GM12878 (cell line): ENCODE measurements at regions not wholly inside any gene's neighbourhood (a gene's known extent, or its start where the extent isn't known, plus 50 kb on each side); places are given as distances from the start of the nearest gene placed in this dataset.

Experiments used
- ATAC-seq: fragments of 200-7000 bp; cut with Tn5 transposase; 3 replicates; pipeline ENCODE4 v1.9.1; 2020; ENCODE audit warnings: mild to moderate bottlenecking, moderate library complexity
- BruUV-seq: library from RNA; stranded (reverse); fragments of 400-500 nt; replicated peaks from 2 replicates; lab custom pipeline; 2021; lab: Mats Ljungman, UMichigan
- CTCF ChIA-PET: fragments of 300-600 bp; sonication (Branson Sonifier 250); formaldehyde crosslinking; extraction: SDS; loops from one replicate; lab custom pipeline; 2021; ENCODE audit warnings: inconsistent platforms; lab: Yijun Ruan, JAX
- POLR2A ChIA-PET: fragments of 350-600 bp; formaldehyde crosslinking; extraction: SDS; loops from one replicate; lab custom pipeline; 2021; ENCODE audit warnings: inconsistent platforms; lab: Charles Lee
- RAD21 ChIA-PET: fragments of 300-600 bp; sonication (Branson Sonifier 250); formaldehyde crosslinking; loops from one replicate; lab custom pipeline; 2023; ENCODE audit warnings: antibody characterized with exemption; ENCODE audit not compliant: unreplicated experiment; lab: Charles Lee
- SMC1A ChIA-PET: fragments of 300-600 bp; sonication (Branson Sonifier 250); formaldehyde crosslinking; loops from one replicate; lab custom pipeline; 2023; ENCODE audit not compliant: unreplicated experiment, uncharacterized antibody; lab: Charles Lee
- DNase-seq: peaks from one replicate; pipeline ENCODE4 v3.0.0-alpha.2; 2011; ENCODE audit warnings: low read depth, low spot score
- FAIRE-seq: peaks from 3 replicates; lab custom pipeline; 2011; peaks lifted over from hg19 to GRCh38; lab: Jason Lieb, UNC
- H2AFZ ChIP-seq: 2 replicates; pipeline ENCODE4 v1.6.0; 2011; ENCODE audit warnings: low read depth, low read length, control low read depth; ENCODE audit not compliant: control insufficient read depth
- H3K27ac ChIP-seq: 2 replicates; pipeline ENCODE4 v1.5.1; 2011; ENCODE audit warnings: control low read depth; ENCODE audit not compliant: control insufficient read depth, insufficient read depth
- H3K27me3 ChIP-seq, 2 experiments: replicated peaks in 1 of 2; 2 replicates each; pipeline versions ENCODE4 v1.6.0 to v1.6.1; 2011; ENCODE audit warnings: low read length in 1 of 2; ENCODE audit not compliant: control insufficient read depth in 2 of 2, insufficient read depth in 2 of 2
- H3K36me3 ChIP-seq, 2 experiments: 2 replicates each; pipeline ENCODE4 v1.5.1; 2011; ENCODE audit warnings: low read length in 1 of 2; ENCODE audit not compliant: control insufficient read depth in 2 of 2, insufficient read depth in 2 of 2
- H3K4me1 ChIP-seq: 2 replicates; pipeline ENCODE4 v1.6.1; 2011; ENCODE audit warnings: mild to moderate bottlenecking, low read length, moderate library complexity, mixed read lengths; ENCODE audit not compliant: control insufficient read depth, insufficient read depth
- H3K4me2 ChIP-seq: 2 replicates; pipeline ENCODE4 v1.6.0; 2011; ENCODE audit warnings: control low read depth; ENCODE audit not compliant: control insufficient read depth, insufficient read depth
- H3K4me3 ChIP-seq: fragments of 200-600 bp; sonication (generic); 2 replicates; pipeline ENCODE4 v1.5.1; 2016
- H3K79me2 ChIP-seq: 2 replicates; pipeline ENCODE4 v1.6.0; 2011; ENCODE audit warnings: low read length; ENCODE audit not compliant: control insufficient read depth, insufficient read depth
- H3K9ac ChIP-seq: 2 replicates; pipeline ENCODE4 v1.8.0; 2011; ENCODE audit warnings: low read length, control low read depth, mixed read lengths; ENCODE audit not compliant: control insufficient read depth, insufficient read depth
- H3K9me3 ChIP-seq: replicated peaks from 3 replicates; pipeline ENCODE4 v1.5.1; 2011; ENCODE audit warnings: mild to moderate bottlenecking, low read length; ENCODE audit not compliant: control insufficient read depth, insufficient read depth
- H4K20me1 ChIP-seq: 2 replicates; pipeline ENCODE4 v1.6.0; 2011; ENCODE audit not compliant: control insufficient read depth, insufficient read depth
- GATAD2B ChIP-seq: fragments of 450-650 bp; conservative IDR thresholded peaks from 2 replicates; pipeline ENCODE4 v1.6.1; 2017; ENCODE audit warnings: low read depth, mild to moderate bottlenecking, moderate library complexity
- IRF4 ChIP-seq: IDR thresholded peaks from 2 replicates; pipeline ENCODE4 v1.6.1; 2011; ENCODE audit warnings: low read depth, low read length
- NFIC ChIP-seq: IDR thresholded peaks from 2 replicates; pipeline ENCODE4 v1.6.1; 2012; ENCODE audit warnings: low read depth, mild to moderate bottlenecking, inconsistent platforms, low read length, moderate library complexity
- SIX5 ChIP-seq: IDR thresholded peaks from 2 replicates; pipeline ENCODE4 v1.6.1; 2011; ENCODE audit warnings: mild to moderate bottlenecking, low read depth, low read length, moderate library complexity; ENCODE audit not compliant: severe bottlenecking
- SMARCA5 ChIP-seq: fragments of 450-650 bp; IDR thresholded peaks from 2 replicates; pipeline ENCODE4 v1.6.1; 2017; ENCODE audit warnings: mild to moderate bottlenecking
- TAF1 ChIP-seq: IDR thresholded peaks from 2 replicates; pipeline ENCODE4 v1.6.1; 2011; ENCODE audit warnings: mild to moderate bottlenecking, low read depth, low read length, borderline replicate concordance
- WGBS: methylation state at CpG from one replicate; pipeline ENCODE4 v1.1.6; 2016; ENCODE audit warnings: low lambda C conversion rate; ENCODE audit not compliant: insufficient replicate concordance, insufficient coverage; ENCODE audit errors: missing lambda C conversion rate; 5-methylcytosine and 5-hydroxymethylcytosine counted together
- in situ Hi-C: fragments of 300-500 bp; cut with MboI; formaldehyde crosslinking; loops from 9 replicates; pipeline ENCODE4 v1.14.3; 2018; ENCODE audit warnings: mixed read lengths
- intact Hi-C: fragments of 100-400 bp; cut with micrococcal nuclease; formaldehyde crosslinking; loops from one replicate; pipeline ENCODE4 v1.14.2; 2022; ENCODE audit not compliant: unreplicated experiment
- TF ChIP-seq, protein P1 (sequence below): fragments of 450-650 bp; IDR thresholded peaks from 2 replicates; pipeline ENCODE4 v1.6.1; 2016; ENCODE audit warnings: mild to moderate bottlenecking
- TF ChIP-seq, protein P2 (sequence below): IDR thresholded peaks from 2 replicates; pipeline ENCODE4 v1.6.1; 2012; ENCODE audit warnings: low read depth, low read length, improper control_type of control experiment
- TF ChIP-seq, protein P3 (sequence below): fragments of 450-650 bp; IDR thresholded peaks from 2 replicates; pipeline ENCODE4 v1.6.1; 2017; ENCODE audit warnings: mild to moderate bottlenecking, moderate library complexity
- TF ChIP-seq, protein P4 (sequence below): IDR thresholded peaks from 2 replicates; pipeline ENCODE4 v1.6.1; 2011; ENCODE audit warnings: borderline replicate concordance, low read depth, mild to moderate bottlenecking, moderate library complexity, mixed read lengths, low read length; ENCODE audit not compliant: insufficient read depth; ENCODE audit errors: extremely low read length
- TF ChIP-seq, protein P5 (sequence below): IDR thresholded peaks from 2 replicates; pipeline ENCODE4 v1.6.1; 2012; ENCODE audit warnings: low read depth, low read length, improper control_type of control experiment
- TF ChIP-seq, protein P6 (sequence below): fragments of 450-650 bp; IDR thresholded peaks from 2 replicates; pipeline ENCODE4 v1.6.1; 2017; ENCODE audit warnings: mild to moderate bottlenecking

DNA sequence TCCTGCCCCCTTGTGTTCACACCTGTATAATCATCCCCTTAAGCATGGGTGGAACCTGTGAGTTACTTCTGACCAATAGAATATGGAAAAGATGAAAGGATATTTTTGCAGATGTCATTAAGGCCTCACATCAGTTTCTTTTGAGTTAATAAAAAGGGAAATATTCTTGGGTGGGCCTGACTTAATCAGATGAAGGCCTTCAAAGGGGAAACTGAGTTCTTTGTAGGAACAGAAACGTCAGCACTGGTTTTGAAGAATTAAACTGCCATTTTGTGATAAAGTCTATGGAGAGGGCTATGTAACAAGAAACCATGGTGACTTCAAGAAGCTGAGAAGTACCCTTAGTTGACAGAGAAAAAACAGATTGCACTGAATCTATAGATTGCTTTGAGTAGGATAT lies 168.7 kb upstream of the CNTNAP4 start (continued):
- TF ChIP-seq, protein P1, sequence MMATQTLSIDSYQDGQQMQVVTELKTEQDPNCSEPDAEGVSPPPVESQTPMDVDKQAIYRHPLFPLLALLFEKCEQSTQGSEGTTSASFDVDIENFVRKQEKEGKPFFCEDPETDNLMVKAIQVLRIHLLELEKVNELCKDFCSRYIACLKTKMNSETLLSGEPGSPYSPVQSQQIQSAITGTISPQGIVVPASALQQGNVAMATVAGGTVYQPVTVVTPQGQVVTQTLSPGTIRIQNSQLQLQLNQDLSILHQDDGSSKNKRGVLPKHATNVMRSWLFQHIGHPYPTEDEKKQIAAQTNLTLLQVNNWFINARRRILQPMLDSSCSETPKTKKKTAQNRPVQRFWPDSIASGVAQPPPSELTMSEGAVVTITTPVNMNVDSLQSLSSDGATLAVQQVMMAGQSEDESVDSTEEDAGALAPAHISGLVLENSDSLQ: no peak
- TF ChIP-seq, protein P2, sequence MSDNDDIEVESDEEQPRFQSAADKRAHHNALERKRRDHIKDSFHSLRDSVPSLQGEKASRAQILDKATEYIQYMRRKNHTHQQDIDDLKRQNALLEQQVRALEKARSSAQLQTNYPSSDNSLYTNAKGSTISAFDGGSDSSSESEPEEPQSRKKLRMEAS: no peak
- TF ChIP-seq, protein P3, sequence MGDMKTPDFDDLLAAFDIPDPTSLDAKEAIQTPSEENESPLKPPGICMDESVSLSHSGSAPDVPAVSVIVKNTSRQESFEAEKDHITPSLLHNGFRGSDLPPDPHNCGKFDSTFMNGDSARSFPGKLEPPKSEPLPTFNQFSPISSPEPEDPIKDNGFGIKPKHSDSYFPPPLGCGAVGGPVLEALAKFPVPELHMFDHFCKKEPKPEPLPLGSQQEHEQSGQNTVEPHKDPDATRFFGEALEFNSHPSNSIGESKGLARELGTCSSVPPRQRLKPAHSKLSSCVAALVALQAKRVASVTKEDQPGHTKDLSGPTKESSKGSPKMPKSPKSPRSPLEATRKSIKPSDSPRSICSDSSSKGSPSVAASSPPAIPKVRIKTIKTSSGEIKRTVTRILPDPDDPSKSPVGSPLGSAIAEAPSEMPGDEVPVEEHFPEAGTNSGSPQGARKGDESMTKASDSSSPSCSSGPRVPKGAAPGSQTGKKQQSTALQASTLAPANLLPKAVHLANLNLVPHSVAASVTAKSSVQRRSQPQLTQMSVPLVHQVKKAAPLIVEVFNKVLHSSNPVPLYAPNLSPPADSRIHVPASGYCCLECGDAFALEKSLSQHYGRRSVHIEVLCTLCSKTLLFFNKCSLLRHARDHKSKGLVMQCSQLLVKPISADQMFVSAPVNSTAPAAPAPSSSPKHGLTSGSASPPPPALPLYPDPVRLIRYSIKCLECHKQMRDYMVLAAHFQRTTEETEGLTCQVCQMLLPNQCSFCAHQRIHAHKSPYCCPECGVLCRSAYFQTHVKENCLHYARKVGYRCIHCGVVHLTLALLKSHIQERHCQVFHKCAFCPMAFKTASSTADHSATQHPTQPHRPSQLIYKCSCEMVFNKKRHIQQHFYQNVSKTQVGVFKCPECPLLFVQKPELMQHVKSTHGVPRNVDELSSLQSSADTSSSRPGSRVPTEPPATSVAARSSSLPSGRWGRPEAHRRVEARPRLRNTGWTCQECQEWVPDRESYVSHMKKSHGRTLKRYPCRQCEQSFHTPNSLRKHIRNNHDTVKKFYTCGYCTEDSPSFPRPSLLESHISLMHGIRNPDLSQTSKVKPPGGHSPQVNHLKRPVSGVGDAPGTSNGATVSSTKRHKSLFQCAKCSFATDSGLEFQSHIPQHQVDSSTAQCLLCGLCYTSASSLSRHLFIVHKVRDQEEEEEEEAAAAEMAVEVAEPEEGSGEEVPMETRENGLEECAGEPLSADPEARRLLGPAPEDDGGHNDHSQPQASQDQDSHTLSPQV: no peak
- TF ChIP-seq, protein P4, sequence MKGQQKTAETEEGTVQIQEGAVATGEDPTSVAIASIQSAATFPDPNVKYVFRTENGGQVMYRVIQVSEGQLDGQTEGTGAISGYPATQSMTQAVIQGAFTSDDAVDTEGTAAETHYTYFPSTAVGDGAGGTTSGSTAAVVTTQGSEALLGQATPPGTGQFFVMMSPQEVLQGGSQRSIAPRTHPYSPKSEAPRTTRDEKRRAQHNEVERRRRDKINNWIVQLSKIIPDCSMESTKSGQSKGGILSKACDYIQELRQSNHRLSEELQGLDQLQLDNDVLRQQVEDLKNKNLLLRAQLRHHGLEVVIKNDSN: no peak

DNA sequence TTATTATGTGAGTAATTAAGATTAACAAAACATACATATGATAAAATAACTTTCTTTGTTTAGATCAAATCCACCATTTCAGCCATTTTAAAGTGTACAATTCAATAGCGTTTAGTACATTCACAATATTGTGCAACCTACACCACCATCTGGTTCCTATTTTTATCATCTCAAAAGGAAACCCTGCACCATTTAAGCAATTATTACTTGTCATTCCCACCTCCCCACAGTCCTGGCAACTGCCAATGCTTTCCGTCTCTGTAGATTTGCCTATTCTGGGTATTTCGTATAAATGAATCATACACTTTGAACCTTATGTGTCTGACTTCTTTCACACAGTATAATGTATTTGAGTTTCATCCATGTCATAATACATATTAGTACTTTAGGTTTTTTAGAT lies 162.5 kb upstream of the CNTNAP4 start:
- in situ Hi-C loops: no loop called here
- ATAC-seq (no peak), DNase-seq (no peak)
- WGBS: 79% methylated on average over 3 of the region's 3 CpGs
- Histone ChIP-seq H3K79me2 (no peaks in the 10 kb centered on the region), H4K20me1 (no peaks in the 10 kb centered on the region), H3K9ac (no peak overlapping the region), H3K4me3 (no peak overlapping the region), H3K36me3 (no peaks in the 10 kb centered on the region), H2AFZ (no peak overlapping the region)
- ChIA-PET POLR2A (no interaction called here), SMC1A (no interaction called here)
- no TSS peak for BruUV-seq
- TF ChIP-seq GATAD2B: no peak
- TF ChIP-seq SMARCA5: no peak
- no peak for TF ChIP-seq TAF1
- TF ChIP-seq SIX5: no peak
- TF ChIP-seq, protein P5, sequence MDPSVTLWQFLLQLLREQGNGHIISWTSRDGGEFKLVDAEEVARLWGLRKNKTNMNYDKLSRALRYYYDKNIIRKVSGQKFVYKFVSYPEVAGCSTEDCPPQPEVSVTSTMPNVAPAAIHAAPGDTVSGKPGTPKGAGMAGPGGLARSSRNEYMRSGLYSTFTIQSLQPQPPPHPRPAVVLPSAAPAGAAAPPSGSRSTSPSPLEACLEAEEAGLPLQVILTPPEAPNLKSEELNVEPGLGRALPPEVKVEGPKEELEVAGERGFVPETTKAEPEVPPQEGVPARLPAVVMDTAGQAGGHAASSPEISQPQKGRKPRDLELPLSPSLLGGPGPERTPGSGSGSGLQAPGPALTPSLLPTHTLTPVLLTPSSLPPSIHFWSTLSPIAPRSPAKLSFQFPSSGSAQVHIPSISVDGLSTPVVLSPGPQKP: no peak
- no peak for TF ChIP-seq IRF4
- TF ChIP-seq NFIC: no peak
- TF ChIP-seq, protein P6, sequence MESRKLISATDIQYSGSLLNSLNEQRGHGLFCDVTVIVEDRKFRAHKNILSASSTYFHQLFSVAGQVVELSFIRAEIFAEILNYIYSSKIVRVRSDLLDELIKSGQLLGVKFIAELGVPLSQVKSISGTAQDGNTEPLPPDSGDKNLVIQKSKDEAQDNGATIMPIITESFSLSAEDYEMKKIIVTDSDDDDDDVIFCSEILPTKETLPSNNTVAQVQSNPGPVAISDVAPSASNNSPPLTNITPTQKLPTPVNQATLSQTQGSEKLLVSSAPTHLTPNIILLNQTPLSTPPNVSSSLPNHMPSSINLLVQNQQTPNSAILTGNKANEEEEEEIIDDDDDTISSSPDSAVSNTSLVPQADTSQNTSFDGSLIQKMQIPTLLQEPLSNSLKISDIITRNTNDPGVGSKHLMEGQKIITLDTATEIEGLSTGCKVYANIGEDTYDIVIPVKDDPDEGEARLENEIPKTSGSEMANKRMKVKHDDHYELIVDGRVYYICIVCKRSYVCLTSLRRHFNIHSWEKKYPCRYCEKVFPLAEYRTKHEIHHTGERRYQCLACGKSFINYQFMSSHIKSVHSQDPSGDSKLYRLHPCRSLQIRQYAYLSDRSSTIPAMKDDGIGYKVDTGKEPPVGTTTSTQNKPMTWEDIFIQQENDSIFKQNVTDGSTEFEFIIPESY: no peak
- TF ChIP-seq, all 136 proteins: peak for 0
- intact Hi-C loops: no loop called here
- FAIRE-seq: no peak
- RAD21 ChIA-PET: no interaction called here
- Histone ChIP-seq H3K4me2 (no peak overlapping the region), H3K27ac (no peak overlapping the region), H3K4me1 (no peaks in the 10 kb centered on the region), H3K27me3 (no peaks in the 10 kb centered on the region), H3K9me3 (no peaks in the 10 kb centered on the region)
- CTCF ChIA-PET: no interaction called here
